ENCODE measurements at regions not wholly inside any gene's neighbourhood (a gene's known extent, or its start where the extent isn't known, plus 50 kb on each side); places are given as distances from the start of the nearest gene placed in this dataset.

DNA sequence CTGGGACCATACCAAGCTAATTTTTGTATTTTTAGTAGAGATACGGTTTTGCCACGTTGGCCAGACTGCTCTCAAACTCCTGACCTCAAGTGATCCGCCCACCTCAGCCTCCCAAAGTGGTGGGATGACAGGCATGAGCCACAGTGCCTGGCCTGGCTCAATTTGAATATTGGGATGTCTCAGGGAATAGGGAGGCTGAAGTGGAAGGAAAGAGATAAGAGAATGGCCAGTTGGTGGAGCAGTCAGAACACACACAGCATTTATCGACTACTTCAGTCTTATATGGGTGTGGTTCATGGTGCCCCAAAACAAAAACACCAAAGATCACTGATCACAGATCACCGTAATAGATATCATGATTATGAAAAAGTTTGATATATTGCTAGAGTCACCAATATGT is 144.4 kb downstream of the GMNC start:
- TF ChIP-seq CTCF (IDR thresholded peaks at IDR 0.05): no peak
- Histone ChIP-seq H3K27ac (no peak overlapping the region), H3K27me3 (no peaks in the 10 kb centered on the region), H3K4me1 (no peaks in the 10 kb centered on the region), H3K36me3 (no peaks in the 10 kb centered on the region), H3K4me3 (no peak overlapping the region), H3K9me3 (no peaks in the 10 kb centered on the region)
- DNase-seq: no peak
- intact Hi-C loops (cut with DNase I): no loop called here
- 66 to 73% methylated on average over 5 of the region's 5 CpGs for WGBS, 2 donors
- FAIRE-seq: no peak
- ATAC-seq: no peak

DNA sequence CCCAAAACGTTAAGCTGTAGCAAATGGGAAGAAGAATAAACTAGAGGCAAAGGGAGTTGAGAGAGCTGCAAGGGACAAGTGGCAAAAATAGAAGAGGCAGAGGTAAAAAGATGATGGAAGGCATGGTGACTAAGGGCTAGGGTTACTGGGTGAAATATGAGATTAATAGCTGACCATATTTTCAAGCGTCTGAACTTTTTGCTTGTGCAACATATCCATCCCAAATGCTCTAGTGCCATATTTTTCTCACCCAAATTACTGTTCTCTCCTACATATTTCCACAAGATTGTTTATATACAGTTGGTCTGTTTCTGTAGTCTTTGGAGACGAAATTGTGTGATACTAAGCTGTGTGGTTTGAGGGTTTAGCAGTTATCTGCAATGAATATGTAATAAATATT is 145.5 kb downstream of the GMNC start:
- ATAC-seq (no peak), DNase-seq (no peak), FAIRE-seq (no peak)
- H3K4me3 ChIP-seq: no peak overlapping the region
- intact Hi-C loops (cut with DNase I): no loop called here
- no peak for TF ChIP-seq CTCF (IDR thresholded peaks at IDR 0.05)
- H3K36me3 ChIP-seq: no peaks in the 10 kb centered on the region
- no peaks in the 10 kb centered on the region for H3K27me3 ChIP-seq
- H3K4me1 ChIP-seq: no peaks in the 10 kb centered on the region
- 47 to 60% methylated on average over 3 of the region's 3 CpGs for WGBS, 2 donors
- H3K27ac ChIP-seq: no peak overlapping the region
- H3K9me3 ChIP-seq: no peaks in the 10 kb centered on the region

GRCh38 chr3:190716211-190716610 is 146.3 kb downstream of the GMNC start:
- FAIRE-seq (no peak), ATAC-seq (no peak), DNase-seq (no peak)
- Histone ChIP-seq H3K4me1 (no peaks in the 10 kb centered on the region), H3K27me3 (no peaks in the 10 kb centered on the region), H3K36me3 (no peaks in the 10 kb centered on the region), H3K4me3 (no peak overlapping the region), H3K27ac (no peak overlapping the region), H3K9me3 (no peaks in the 10 kb centered on the region)
- intact Hi-C loops (cut with DNase I): no loop called here
- no peak for TF ChIP-seq CTCF (IDR thresholded peaks at IDR 0.05)
- 75 to 77% methylated on average over 2 of the region's 2 CpGs for WGBS, 2 donors

GRCh38 chr3:190710723-190711122 is 151.8 kb downstream of the GMNC start:
- 82 to 89% methylated on average over 3 of the region's 3 CpGs for WGBS, 2 donors
- intact Hi-C loops (cut with DNase I): no loop called here
- ATAC-seq (no peak), FAIRE-seq (no peak), DNase-seq (no peak)
- Histone ChIP-seq H3K4me3 (no peak overlapping the region), H3K27me3 (no peaks in the 10 kb centered on the region), H3K4me1 (no peaks in the 10 kb centered on the region), H3K27ac (no peak overlapping the region), H3K36me3 (no peaks in the 10 kb centered on the region), H3K9me3 (no peaks in the 10 kb centered on the region)
- no peak for TF ChIP-seq CTCF (IDR thresholded peaks at IDR 0.05)

DNA sequence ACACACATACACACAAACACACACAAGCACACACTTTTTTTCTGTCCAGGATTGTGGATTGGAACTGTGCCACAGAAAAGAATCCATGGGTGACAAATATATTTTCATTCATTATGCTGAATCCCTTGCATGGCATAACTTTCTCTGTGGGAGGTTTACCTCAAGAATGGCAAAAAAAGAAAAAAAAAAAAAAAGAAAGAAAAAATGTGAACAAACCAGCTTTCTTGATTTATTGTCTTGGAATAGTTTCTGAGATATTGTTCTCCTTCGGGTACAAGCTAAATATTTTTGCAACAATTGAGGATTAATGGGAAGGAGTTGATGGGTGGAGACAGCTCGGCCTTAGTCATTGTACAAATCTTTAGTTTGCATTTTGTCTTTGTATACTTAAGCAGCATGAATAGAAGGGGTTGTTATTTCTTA is 153.1 kb downstream of the GMNC start:
- H3K4me3 ChIP-seq: no peak overlapping the region
- no peak overlapping the region for H3K27ac ChIP-seq
- intact Hi-C loops (cut with DNase I): no loop called here
- no peaks in the 10 kb centered on the region for H3K36me3 ChIP-seq
- TF ChIP-seq CTCF (IDR thresholded peaks at IDR 0.05): no peak
- H3K9me3 ChIP-seq: no peaks in the 10 kb centered on the region
- H3K4me1 ChIP-seq: no peaks in the 10 kb centered on the region
- FAIRE-seq (no peak), DNase-seq (no peak), ATAC-seq (no peak)
- H3K27me3 ChIP-seq: no peaks in the 10 kb centered on the region
- 54% methylated on average over 2 of the region's 2 CpGs for WGBS, 2 donors
